NCI-H748 (cell line): ENCODE measurements at regions not wholly inside any gene's neighbourhood (a gene's known extent, or its start where the extent isn't known, plus 50 kb on each side); places are given as distances from the start of the nearest gene placed in this dataset.
"Not testable (repeated sequence)": the region's sequence is repeated elsewhere in the genome, so short reads cannot be mapped to it uniquely, and the experiment has no call there.

Source experiments
- DNase-seq: peaks from one replicate; lab custom pipeline; 2025; ENCODE audit not compliant: unreplicated experiment; lab: John Stamatoyannopoulos, UW

DNA sequence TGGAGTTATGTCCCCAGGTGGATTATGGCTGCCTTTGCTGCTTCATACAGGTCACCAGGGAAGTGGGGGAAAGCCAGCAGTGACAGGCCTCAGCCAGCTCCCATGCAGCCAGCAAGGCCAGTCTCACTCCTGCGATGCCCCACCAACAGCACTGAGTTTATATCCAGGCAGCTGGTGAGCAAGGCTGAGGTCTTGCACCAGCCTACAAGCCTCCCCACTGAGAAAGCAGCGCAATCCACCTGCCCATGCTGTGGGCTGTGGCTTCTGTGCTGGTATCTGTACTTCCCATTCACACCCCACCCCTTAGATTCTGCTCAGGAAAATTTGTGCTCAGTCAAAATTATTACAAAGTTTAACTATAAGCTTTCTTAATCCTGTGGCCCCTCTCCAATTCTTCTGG, 153.5 kb downstream of the HHIP start:
- no peak for DNase-seq

DNA sequence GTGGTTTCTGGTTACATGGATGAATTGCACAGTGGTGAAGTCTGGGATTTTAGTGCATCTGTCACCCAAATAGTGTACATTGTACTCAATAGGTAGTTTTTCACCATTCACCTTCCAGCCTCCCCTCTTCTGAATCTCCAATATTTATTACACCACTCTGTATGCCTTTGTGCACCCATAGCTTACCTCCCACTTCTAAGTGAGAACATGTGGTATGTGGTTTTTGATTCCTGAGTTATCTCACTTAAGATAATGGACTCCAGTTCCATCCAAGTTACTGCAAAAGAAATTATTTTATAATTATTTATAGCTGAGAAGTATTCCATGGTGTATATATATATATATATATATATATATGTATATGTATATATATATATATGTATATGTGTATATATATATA, 155.8 kb downstream of the HHIP start:
- DNase-seq: no peak

DNA sequence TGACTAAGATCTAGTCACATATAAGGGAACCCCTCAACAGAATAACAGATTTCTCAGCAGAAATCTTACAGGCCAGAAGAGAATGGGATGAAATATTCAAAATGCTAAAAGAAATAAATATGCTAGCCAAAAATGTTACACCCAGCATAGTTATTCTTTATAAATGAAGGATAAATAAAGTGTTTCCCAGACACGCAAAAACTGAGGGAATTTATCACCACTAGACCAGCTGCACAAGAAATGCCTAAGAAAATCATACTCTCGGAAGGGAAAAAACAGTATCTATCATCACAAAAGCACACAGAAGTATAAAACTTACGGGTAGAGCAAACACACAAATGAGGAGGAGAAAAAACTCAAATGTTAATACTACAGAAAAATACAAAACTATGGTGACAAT, 162.1 kb downstream of the HHIP start:
- no peak for DNase-seq

DNA sequence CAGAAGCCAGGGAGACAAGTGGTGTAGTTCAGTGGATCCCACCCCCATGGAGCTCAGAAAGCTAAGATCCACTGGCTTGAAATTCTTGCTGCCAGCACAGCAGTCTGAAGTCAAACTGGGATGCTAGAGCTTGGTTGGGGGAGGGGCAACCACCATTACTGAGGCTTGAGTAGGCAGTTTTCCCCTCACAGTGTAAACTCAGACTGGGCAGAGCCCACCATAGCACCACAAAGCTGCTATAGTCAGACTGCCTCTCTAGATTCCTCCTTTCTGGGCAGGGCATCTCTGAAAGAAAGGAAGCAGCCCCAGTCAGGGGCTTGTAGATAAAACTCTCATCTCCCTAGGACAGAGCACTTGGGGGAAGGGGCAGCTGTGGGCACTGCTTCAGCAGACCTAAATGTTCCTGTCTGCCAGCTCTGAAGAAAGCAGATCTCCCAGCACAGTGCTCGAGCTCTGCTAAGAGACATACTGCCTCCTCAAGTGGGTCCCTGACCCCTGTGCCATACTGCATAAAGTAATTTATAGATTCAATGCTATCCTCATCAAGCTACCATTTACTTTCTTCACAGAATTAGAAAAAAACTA, 163.2 kb downstream of the HHIP start:
- no peak for DNase-seq

DNA sequence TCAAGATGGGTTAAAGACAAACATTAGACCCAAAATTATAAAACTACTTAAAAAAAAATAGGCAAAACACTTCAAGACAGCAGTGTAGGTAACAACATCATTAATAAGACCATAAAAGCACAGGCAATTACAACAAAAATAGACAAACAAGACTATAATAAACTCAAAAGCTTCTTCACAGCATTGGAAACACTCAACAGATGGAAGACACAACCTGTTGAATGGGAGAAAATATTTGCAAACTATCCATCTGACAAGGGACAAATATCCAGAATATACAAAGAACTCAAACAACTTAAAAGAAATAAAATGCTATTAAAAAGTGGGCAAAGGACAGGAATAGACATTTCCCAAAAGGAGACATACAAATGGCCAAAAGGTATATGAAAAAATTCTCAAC, 170.7 kb downstream of the HHIP start:
- no peak for DNase-seq

DNA sequence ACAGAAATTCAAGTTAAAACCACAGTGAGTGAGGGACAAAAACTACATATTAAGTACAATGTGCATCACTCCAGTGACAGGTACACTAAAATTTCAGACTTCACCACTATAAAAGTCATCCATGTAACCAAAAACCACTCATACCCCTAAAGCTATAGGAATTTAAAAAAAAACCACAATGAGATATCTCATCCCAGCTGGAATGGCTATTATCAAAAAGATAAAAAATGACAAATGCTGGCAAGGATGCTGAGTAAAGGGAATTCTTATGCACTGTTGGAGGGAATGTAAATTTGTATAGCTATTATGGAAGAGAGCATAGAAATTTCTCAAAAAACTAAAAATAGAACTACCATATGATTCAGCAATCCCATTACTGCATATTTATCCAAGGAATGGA, 171.1 kb downstream of the HHIP start:
- DNase-seq: no peak

DNA sequence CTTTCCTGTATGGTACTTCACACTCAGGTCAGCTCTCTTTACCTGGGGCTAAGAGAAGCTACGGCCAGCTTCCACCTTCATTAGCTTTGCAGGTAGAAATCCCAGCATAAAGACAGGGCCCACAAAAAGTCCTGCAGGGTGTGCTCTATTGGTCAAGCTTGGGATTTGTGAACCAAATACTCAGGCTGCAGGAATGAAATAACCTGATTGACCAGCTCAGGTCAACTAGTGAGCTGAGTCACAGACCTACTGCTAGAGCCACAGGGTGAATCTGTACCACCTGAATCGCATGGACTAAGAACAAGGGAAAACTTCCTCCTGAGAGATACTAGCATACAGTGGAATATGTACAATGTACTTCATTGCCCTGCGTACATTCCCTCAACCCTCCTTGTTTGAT, 172.2 kb downstream of the HHIP start:
- DNase-seq: no peak

DNA sequence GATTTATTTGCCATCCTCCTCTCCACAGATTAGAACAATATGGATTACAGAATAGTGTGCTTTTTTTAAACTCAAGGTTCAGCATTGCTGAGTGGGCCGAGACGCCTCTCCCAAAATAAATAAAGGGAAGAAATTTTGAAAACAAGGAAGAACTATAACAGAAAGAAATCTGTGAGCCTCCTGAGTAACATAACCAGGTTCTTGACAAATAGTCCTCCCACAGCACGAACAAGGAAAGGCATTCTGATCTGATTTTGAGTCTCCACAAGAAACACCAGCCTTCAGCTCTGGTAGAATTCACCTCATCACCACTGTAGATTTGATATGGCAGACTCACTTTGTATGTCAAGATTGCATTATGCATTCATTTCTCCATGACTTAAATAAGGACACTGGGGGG, 173.6 kb downstream of the HHIP start:
- no peak for DNase-seq

DNA sequence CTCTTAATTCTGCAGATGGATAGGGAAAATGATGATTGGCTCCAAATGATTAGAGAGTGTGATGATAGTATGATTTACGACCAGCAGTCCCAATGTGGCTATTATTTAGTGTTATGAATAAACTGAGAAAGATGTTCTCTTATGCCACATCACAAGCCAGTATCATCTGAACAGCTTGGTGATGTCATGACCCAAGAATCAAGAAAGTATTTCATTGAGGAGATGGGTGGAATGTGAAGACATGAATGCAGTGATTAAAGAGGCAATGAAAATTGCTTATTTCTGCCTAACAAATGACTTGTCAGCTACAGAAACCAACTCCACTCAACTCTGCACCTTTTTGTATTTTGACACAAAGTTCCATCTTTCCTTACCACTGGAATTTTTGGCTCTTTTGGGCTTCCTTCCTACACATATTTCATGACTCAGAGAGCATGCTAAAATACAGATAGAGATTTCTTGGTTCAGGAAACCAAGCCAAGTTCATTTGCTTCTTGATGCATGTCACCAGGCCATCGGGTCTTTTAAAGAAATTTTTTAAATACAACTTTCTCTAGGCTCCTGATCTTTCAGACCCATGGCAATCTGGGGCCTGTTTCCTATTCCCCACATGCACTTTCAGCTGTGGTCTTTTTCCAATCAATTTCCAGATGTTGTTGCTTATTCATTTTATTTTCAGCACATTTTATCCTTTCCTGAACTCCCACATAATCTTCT, 174.2 kb downstream of the HHIP start:
- DNase-seq: no peak

DNA sequence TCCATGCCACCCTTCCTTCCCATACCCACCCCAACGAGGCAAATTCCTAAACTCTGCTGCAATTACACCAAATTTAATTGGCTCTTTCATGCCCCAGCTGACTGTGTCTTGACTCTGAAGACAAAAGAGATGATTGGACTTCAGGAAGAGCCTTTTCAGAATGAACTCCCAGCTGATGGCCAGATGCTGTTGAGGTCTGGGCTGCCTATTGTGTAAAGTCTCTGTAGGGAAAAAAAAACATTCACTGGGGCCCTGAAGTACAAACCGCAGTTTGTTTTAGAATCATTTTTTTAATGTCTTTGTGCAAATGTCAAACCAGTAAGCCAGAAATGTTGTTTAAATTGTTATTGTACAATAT, 174.8 kb downstream of the HHIP start:
- no peak for DNase-seq

DNA sequence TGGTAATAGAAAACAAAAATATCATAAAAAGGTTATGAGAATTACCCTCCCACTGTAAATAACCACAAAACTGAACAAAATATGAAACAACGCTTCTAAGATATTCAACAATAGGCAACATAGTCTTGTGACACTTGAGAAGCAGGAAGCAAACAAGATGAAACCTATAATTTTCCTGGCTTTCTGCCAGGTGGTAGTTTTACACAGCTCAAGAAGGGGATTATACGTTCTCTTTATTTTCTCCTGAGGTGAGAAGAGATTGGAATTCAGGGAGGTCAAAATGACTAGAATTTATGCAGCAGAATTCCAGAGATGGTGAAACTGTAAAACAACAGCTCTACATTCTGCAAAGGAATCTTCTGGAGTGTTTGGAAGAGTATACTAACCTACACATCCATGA, 186.0 kb downstream of the HHIP start:
- DNase-seq: peak; percentile 5

DNA sequence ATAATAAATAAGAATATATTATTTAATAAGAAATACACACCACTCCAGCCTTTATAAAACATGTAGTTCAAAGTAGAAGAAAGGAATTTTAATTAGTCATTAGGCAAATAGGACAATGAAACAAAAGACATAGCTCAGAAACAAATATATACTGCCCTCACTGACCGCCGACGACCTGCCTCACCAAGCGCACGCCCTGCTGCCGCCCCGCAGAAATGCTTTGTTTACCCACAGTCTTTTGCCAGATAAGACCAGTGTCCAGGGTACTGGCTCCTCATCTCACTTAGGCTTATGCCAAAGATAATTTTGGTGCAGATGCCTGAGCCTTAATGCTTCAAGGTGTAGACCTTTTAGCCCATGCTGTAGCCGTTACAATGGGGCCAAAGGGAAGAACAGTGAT, 199.5 kb downstream of the HHIP start:
- no peak for DNase-seq

DNA sequence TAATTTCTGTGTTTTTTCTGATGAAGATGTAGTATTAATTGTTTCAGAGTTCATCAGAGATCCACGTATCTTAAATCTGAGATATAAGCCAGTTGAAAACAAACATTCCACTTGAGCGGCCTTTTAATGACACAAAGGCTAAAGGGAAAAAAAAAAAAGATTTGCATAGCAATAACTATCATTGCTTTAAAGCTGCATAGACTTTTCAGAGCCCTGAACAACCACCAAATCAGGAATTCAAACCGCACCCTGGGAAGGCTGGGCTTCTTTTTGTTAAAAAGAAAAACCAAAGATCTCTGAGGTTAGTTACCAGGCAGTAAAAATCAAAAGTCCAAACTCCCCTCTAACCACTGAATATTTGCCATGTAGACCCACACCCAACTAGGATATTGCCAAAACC, 206.0 kb downstream of the HHIP start:
- DNase-seq: no peak

DNA sequence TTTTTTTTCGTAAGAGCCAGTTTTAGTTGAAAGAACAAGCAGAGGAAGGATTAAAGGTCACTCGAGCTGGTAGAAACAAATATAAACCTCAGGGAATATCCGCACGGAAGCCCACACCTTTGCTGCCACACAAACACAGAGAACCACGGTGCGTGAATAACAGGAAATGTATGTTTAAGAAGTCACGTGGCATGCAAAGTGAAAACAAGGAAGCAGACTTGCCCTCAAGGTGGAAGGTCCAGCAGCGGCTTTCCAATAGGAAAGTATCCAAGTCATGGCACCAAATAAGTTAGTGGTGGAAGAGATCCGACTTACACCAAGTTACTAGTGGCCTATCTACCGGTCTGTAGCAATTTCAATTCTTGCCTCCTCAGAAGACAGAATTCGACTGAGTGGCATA, 215.5 kb downstream of the HHIP start:
- no peak for DNase-seq

DNA sequence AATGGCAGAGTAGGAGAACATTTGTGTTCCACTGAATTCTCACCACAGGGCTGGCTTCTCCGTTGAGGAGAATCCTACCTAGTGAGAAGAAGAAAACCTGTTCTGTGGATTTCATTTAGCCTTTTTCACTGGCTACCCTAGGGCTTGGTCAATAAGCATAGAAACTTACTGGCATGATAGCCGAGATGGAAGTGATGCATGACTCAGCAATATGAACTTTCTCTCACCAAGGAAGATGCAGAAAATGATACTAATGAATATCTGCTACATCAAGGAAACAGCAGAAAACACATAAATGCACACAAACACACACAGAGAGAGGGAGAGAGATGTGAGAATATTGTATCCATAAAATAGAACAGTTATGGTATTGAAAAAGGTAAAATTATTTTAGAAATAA, 216.3 kb downstream of the HHIP start:
- no peak for DNase-seq

DNA sequence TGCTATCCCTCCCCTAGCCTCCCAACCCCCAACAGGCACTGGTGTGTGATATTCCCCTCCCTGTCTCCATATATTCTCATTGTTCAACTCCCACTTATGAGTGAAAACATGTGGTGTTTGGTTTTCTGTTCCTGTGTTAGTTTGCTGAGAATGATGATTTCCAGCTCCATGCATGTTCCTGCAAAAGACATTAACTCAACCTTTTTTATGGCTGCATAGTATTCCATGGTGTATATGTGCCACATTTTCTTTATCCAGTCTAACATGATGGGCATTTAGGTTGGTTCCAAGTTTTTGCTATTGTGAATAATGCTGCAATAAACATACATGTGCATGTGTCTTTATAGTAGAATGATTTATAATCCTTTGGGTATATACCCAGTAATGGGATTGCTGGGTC, 218.9 kb downstream of the HHIP start:
- not testable (repeated sequence) for DNase-seq

DNA sequence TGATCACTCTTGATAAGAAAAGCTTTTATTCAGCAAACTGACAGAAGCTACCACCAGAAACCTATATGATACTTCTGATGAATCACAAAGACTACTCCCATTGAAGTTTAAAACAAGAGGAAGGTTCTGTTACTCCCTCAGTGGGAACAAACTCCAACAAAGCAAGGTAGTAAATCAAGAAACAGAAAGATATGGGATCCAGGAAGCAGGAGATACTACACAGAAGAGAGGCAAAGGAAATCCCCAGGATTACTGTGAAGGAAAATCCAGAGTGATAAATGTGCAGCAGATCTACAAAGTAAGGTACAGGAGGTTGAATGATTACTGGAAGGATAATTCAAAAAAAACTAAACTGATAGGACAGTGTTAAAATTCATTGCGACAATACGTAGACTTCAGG, 222.4 kb downstream of the HHIP start:
- DNase-seq: no peak

DNA sequence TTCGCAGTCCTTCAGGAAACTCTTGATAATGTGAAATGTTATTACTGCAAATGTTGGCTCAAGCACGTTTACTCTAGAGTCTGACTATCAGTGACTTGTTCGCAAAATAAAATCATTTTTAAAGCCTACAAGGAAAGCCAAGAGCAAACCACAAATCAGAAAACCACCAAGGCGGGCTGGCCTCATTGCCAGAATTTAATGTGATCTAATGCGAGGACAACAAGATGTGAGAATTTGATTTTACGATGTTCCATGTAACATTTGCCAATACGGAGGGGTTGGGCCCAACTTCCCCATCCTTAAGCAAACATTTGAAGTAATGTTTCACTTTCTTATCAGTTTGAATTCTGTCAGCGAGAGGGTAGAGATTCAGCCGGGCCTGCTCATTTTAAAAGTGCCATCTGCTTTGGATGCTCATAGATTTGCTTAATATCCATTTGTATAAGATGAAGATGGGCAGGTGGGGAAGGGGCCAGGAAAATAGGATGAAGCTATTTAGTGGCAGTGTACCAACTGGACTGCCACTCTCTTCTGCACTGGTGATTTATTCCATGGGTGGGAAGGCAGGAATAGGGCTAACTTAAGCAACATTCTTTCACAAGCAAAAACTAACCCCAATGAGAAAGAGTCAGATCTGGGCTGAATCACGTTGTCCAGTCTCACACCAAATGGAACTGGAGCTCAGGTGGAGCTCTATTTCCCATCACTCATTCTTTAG, 225.3 kb downstream of the ANAPC10 start:
- no peak for DNase-seq

DNA sequence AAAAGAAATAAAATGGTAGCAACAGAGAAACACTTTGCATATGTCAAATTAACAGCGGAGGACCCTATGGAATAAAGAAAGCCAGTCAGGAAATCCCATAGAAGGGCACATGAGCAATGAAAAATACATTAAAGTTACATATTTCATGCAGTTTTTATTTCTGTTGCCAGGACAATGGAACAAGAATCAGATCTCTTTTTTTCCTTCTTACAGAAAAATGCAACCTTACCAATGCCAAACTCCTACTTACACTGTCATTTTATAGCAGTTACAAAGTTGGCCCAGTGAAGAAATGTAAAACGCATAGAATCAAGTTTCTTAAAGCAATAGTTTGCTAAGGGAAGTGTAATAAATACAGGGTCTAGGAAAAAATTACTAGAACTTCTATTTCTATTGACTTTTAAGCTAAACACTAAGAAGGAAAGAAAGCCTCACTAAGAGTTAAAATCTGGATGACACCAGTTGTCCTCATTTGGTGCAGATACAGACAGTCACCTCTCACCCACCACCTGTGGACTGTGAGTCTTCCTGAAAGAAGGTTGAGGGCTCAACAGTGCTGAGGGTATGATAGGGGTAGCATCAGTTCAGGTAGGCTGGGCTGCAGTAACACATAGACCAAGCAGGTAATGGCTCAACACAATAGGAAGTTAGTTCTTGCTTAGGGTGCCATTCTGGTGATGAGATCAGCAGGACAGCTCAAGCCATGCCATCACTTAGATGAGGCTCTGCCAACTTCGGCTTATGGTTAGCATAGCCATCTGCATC, 224.6 kb downstream of the ANAPC10 start:
- DNase-seq: no peak

DNA sequence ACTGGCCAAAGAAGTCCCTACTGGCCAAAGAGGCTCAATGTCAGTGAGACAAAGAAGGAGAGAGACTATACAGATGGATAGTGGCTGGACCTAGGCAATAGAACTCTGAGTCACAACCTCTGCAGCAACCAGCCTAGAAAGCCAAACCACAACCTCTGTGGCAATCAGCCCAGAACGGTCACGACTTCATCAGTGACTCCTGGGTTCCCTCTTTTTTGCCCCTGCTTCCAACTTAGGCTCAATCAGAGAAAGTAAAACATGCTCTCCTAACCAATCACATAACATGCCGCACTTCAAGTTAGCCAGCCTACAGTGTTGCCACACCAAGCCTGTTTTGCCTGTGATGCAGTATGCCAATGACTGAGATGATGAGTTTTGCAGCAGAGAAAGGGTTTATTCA, 203.4 kb downstream of the ANAPC10 start:
- DNase-seq: no peak

DNA sequence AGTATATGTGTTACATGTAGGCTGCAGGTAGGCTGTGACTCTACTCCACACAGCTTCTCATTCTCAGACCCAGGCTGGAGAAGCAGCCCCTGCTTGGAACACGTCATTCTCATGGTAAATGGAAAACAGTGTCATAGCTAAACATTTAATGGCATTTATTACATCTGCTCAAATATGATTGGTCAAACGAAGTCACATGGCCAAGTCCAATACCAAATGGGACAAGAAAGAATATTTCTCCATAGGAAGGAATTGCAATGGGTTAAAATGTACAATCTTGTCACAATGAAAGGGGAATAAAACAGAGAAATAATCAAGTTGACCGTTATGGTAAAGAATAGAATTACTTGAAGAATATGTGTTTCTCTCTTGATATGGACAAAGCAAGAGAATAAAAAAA, 198.6 kb downstream of the ANAPC10 start:
- DNase-seq: no peak

DNA sequence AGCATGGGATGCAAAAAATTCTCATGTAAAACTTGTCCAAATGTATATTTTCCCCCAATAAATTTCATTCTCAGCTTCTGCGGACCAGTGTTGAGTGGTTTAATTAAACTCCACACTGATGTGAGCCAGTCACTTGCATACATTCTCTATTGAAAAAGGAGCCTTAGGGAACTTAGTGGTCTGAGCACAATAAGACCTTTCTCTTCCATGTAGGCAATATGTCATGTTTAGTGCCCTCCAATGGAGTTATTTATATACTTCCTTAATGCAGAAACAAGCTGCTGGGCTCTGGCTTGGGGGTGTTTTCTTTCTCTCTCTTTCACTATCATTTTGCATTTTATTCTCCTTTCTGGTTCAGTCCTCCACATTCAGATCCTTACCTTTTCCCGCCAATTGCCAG, 196.9 kb downstream of the ANAPC10 start:
- DNase-seq: no peak
